GM04503 (cell line): ENCODE measurements at regions not wholly inside any gene's neighbourhood (a gene's known extent, or its start where the extent isn't known, plus 50 kb on each side); places are given as distances from the start of the nearest gene placed in this dataset.

Experiments used
- DNase-seq: peaks from one replicate; pipeline ENCODE4 v3.0.0-alpha.2; 2012; ENCODE audit warnings: low read depth

GRCh38 chr20:52864916-52865605 lies 107.1 kb upstream of the TSHZ2 start:
- no peak for DNase-seq

- peak; percentile 31 for DNase-seq
Measured at GRCh38 chr20:52859156-52859876, 112.8 kb upstream of the TSHZ2 start.

GRCh38 chr20:52852714-52853113 lies 119.4 kb upstream of the TSHZ2 start:
- DNase-seq, result no peak

- no peak for DNase-seq
Measured at GRCh38 chr20:52847731-52848359, 124.3 kb upstream of the TSHZ2 start.

GRCh38 chr20:52847029-52847660 lies 125.0 kb upstream of the TSHZ2 start:
- DNase-seq, result no peak

GRCh38 chr20:52845044-52845443 lies 127.1 kb upstream of the TSHZ2 start:
- DNase-seq, result no peak

- no peak for DNase-seq
Measured at GRCh38 chr20:52843425-52843824, 128.7 kb upstream of the TSHZ2 start.

- no peak for DNase-seq
Measured at GRCh38 chr20:52841003-52841402, 131.2 kb upstream of the TSHZ2 start.

GRCh38 chr20:52840041-52840440 lies 132.1 kb upstream of the TSHZ2 start:
- DNase-seq, result no peak

GRCh38 chr20:52838510-52839241 lies 133.5 kb upstream of the TSHZ2 start:
- no peak for DNase-seq

GRCh38 chr20:52837378-52837777 lies 134.8 kb upstream of the TSHZ2 start:
- no peak for DNase-seq

- DNase-seq, result no peak
Measured at GRCh38 chr20:52833901-52834300, 138.3 kb upstream of the TSHZ2 start.

- DNase-seq, result no peak
Measured at GRCh38 chr20:52832151-52832774, 139.9 kb upstream of the TSHZ2 start.

GRCh38 chr20:52830598-52830997 lies 141.6 kb upstream of the TSHZ2 start:
- no peak for DNase-seq

GRCh38 chr20:52829111-52829510 lies 143.0 kb upstream of the TSHZ2 start:
- DNase-seq, result no peak

GRCh38 chr20:52828199-52828598 lies 144.0 kb upstream of the TSHZ2 start:
- no peak for DNase-seq

GRCh38 chr20:52826722-52827121 lies 145.4 kb upstream of the TSHZ2 start:
- DNase-seq, result no peak

- DNase-seq, result no peak
Measured at GRCh38 chr20:52826321-52826720, 145.8 kb upstream of the TSHZ2 start.

GRCh38 chr20:52824494-52825216 lies 147.5 kb upstream of the TSHZ2 start:
- no peak for DNase-seq

GRCh38 chr20:52823303-52823702 lies 148.9 kb upstream of the TSHZ2 start:
- no peak for DNase-seq
